ENCODE measurements at regions not wholly inside any gene's neighbourhood (a gene's known extent, or its start where the extent isn't known, plus 50 kb on each side); places are given as distances from the start of the nearest gene placed in this dataset.

GRCh38 chr7:25964483-25964991 is 187.5 kb upstream of the NFE2L3 start:
- H3K27ac ChIP-seq (ENCODE audit: low read length): no peak overlapping the region
- H3K36me3 ChIP-seq (ENCODE audit: control insufficient read depth, low read depth, low read length): no peaks in the 10 kb centered on the region
- H3K27me3 ChIP-seq (ENCODE audit: control insufficient read depth, insufficient read depth, low read length): no peaks in the 10 kb centered on the region
- no peak overlapping the region for H3K9ac ChIP-seq (ENCODE audit: low read length)
- H3K4me1 ChIP-seq (ENCODE audit: control insufficient read depth, low read depth, low read length): peaks cover 5% of the 10 kb centered on the region
- no peaks in the 10 kb centered on the region for H3K9me3 ChIP-seq (ENCODE audit: control insufficient read depth, low read depth, low read length)
- H3K4me3 ChIP-seq (ENCODE audit: low read length): no peak overlapping the region

DNA sequence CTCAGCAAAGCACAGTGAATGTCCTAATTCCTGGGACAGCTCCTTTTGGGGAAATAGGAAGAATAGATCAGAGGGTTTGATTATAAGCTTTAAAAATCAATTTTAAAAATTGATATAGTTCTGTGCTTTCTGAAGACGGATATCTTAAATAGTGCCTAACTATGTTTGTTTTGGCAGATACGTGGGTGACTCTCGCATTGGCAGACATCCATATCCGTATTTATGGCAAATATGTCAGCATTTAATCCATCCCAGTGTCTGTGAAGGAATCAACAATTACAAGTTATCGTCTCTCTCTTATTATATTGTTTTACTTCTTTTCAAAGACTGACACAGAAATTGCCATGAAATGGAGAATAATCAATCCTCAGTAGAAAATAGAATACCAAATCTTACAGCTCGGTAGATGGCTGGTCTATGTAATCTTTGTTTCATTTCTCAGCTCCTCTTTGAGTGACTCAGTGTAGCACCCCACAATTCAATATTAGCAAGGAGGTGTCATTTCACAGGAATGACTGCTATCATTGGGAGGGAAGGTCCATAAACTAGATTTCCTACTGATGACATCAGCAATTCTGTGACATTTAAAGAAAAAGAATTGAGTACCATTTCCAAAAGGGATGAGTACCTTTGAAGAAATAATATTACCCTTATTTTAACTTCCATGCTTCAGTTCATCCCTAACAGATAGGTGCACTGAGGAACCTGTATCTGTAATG is 186.4 kb upstream of the NFE2L3 start:
- no peaks in the 10 kb centered on the region for H3K36me3 ChIP-seq (ENCODE audit: control insufficient read depth, low read depth, low read length)
- H3K4me3 ChIP-seq (ENCODE audit: low read length): no peak overlapping the region
- H3K27me3 ChIP-seq (ENCODE audit: control insufficient read depth, insufficient read depth, low read length): no peaks in the 10 kb centered on the region
- H3K4me1 ChIP-seq (ENCODE audit: control insufficient read depth, low read depth, low read length): peaks cover 5% of the 10 kb centered on the region
- no peak overlapping the region for H3K9ac ChIP-seq (ENCODE audit: low read length)
- H3K9me3 ChIP-seq (ENCODE audit: control insufficient read depth, low read depth, low read length): no peaks in the 10 kb centered on the region
- no peak overlapping the region for H3K27ac ChIP-seq (ENCODE audit: low read length)

GRCh38 chr7:25966469-25966868 is 185.5 kb upstream of the NFE2L3 start:
- no peak overlapping the region for H3K27ac ChIP-seq (ENCODE audit: low read length)
- peaks cover 5% of the 10 kb centered on the region for H3K4me1 ChIP-seq (ENCODE audit: control insufficient read depth, low read depth, low read length)
- no peak overlapping the region for H3K9ac ChIP-seq (ENCODE audit: low read length)

DNA sequence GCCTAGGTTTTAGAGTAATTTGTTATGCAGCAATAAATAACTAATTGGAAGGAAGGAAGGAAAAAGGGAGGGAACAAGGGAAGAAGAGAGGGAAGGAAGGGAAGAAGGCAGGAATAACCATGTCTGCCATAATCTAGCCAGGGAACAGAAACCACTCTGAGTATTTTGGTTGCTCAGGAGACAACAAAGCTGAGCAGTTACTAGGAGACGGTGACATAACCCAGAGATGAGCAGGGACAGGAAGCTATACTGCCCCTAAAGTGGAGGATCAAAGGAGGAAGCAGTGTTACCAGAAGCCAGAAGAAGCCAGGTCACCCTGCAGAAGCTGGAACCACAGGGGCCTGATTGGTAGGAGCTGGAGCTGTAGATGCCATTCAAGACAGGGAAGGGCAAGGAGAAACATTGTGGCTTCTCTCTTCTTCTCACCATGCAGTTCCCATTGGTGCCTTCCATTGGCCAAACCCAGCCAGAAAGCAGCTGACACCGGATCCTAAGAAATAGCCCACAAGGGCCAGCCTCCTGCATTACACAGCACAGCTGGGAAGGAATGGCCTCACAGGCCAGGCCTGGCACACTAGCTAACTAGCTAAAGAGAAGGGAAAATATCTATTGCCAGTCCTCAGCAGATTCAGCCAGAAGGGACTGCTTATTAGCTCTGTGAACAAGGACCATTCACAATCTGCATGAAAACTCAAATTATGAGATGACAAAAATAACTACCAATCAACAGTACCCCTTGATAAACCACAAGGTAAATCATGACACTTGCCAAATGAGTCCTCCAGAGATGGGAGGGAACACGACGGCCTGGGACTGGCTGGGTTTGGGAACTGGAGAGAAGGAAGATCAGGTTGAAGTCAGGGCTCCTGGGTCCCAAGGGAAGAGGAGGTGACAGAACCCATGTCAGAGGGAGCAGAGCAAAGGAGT is 184.5 kb upstream of the NFE2L3 start:
- no peak overlapping the region for H3K9ac ChIP-seq (ENCODE audit: low read length)
- no peak overlapping the region for H3K4me3 ChIP-seq (ENCODE audit: low read length)
- no peaks in the 10 kb centered on the region for H3K4me1 ChIP-seq (ENCODE audit: control insufficient read depth, low read depth, low read length)
- H3K9me3 ChIP-seq (ENCODE audit: control insufficient read depth, low read depth, low read length): no peaks in the 10 kb centered on the region
- no peaks in the 10 kb centered on the region for H3K27me3 ChIP-seq (ENCODE audit: control insufficient read depth, insufficient read depth, low read length)
- no peak overlapping the region for H3K27ac ChIP-seq (ENCODE audit: low read length)
- H3K36me3 ChIP-seq (ENCODE audit: control insufficient read depth, low read depth, low read length): no peaks in the 10 kb centered on the region

More at GRCh38 chr7:25966469-25966868, 185.5 kb upstream of the NFE2L3 start:
- Histone ChIP-seq H3K27me3 (ENCODE audit: control insufficient read depth, insufficient read depth, low read length) (no peaks in the 10 kb centered on the region), H3K4me3 (ENCODE audit: low read length) (no peak overlapping the region), H3K36me3 (ENCODE audit: control insufficient read depth, low read depth, low read length) (no peaks in the 10 kb centered on the region), H3K9me3 (ENCODE audit: control insufficient read depth, low read depth, low read length) (no peaks in the 10 kb centered on the region)

- H3K9ac ChIP-seq (ENCODE audit: low read length): no peak overlapping the region
- no peaks in the 10 kb centered on the region for H3K9me3 ChIP-seq (ENCODE audit: control insufficient read depth, low read depth, low read length)
- H3K4me3 ChIP-seq (ENCODE audit: low read length): no peak overlapping the region
- H3K36me3 ChIP-seq (ENCODE audit: control insufficient read depth, low read depth, low read length): no peaks in the 10 kb centered on the region
- H3K4me1 ChIP-seq (ENCODE audit: control insufficient read depth, low read depth, low read length): no peaks in the 10 kb centered on the region
- no peaks in the 10 kb centered on the region for H3K27me3 ChIP-seq (ENCODE audit: control insufficient read depth, insufficient read depth, low read length)
- no peak overlapping the region for H3K27ac ChIP-seq (ENCODE audit: low read length)
Measured at GRCh38 chr7:25968205-25968993, 183.6 kb upstream of the NFE2L3 start.

DNA sequence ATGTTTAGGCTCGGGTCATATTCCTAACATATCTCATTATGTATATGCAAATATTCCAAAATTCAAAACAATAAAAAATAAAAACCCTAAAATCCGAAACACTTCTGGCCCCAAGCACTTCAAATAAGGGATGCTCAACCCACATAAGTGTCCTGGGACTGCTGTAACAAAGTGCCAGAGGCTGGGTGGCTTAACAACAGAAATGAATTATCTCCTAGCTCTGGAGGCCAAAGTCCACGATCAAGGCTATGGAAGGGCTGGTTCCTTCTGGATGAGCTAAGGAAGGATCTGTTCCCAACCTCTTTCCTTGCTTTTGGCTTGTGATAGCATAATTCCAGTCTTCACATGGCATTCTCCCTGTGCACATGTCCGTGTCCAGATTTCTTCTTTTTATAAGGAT is 181.6 kb upstream of the NFE2L3 start:
- no peaks in the 10 kb centered on the region for H3K9me3 ChIP-seq (ENCODE audit: control insufficient read depth, low read depth, low read length)
- H3K27ac ChIP-seq (ENCODE audit: low read length): no peak overlapping the region
- H3K36me3 ChIP-seq (ENCODE audit: control insufficient read depth, low read depth, low read length): no peaks in the 10 kb centered on the region
- no peak overlapping the region for H3K4me3 ChIP-seq (ENCODE audit: low read length)
- no peaks in the 10 kb centered on the region for H3K27me3 ChIP-seq (ENCODE audit: control insufficient read depth, insufficient read depth, low read length)
- no peaks in the 10 kb centered on the region for H3K4me1 ChIP-seq (ENCODE audit: control insufficient read depth, low read depth, low read length)
- no peak overlapping the region for H3K9ac ChIP-seq (ENCODE audit: low read length)

DNA sequence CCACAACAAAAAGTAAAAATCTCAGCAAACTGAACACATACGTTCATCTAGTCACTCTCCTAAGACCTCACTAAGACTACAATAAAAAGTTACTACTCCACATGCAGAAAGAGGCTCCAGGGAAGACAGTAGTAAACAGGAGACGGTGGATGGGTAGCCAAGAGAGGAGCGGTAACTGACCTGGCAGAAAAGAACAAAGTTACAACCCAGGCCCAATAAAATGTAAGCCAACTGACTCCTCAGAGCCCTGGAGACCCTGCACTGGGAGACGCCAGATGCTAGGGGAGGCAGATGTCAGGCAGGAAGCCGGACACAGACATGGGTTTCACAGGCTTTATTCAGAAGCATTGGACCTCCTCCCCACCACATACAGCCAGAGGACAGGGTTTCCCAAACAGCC is 181.1 kb upstream of the NFE2L3 start:
- no peak overlapping the region for H3K9ac ChIP-seq (ENCODE audit: low read length)
- H3K36me3 ChIP-seq (ENCODE audit: control insufficient read depth, low read depth, low read length): no peaks in the 10 kb centered on the region
- H3K27ac ChIP-seq (ENCODE audit: low read length): no peak overlapping the region
- no peaks in the 10 kb centered on the region for H3K4me1 ChIP-seq (ENCODE audit: control insufficient read depth, low read depth, low read length)
- no peak overlapping the region for H3K4me3 ChIP-seq (ENCODE audit: low read length)
- H3K9me3 ChIP-seq (ENCODE audit: control insufficient read depth, low read depth, low read length): no peaks in the 10 kb centered on the region
- no peaks in the 10 kb centered on the region for H3K27me3 ChIP-seq (ENCODE audit: control insufficient read depth, insufficient read depth, low read length)

- Histone ChIP-seq H3K4me3 (ENCODE audit: low read length) (no peak overlapping the region), H3K9me3 (ENCODE audit: control insufficient read depth, low read depth, low read length) (peaks cover 5% of the 10 kb centered on the region), H3K4me1 (ENCODE audit: control insufficient read depth, low read depth, low read length) (no peaks in the 10 kb centered on the region), H3K27ac (ENCODE audit: low read length) (no peak overlapping the region), H3K27me3 (ENCODE audit: control insufficient read depth, insufficient read depth, low read length) (no peaks in the 10 kb centered on the region), H3K36me3 (ENCODE audit: control insufficient read depth, low read depth, low read length) (no peaks in the 10 kb centered on the region), H3K9ac (ENCODE audit: low read length) (no peak overlapping the region)
Measured at GRCh38 chr7:25976630-25977029, 175.4 kb upstream of the NFE2L3 start.

GRCh38 chr7:25978466-25978865 is 173.5 kb upstream of the NFE2L3 start:
- Histone ChIP-seq H3K9ac (ENCODE audit: low read length) (no peak overlapping the region), H3K4me3 (ENCODE audit: low read length) (no peak overlapping the region), H3K27ac (ENCODE audit: low read length) (no peak overlapping the region), H3K9me3 (ENCODE audit: control insufficient read depth, low read depth, low read length) (peaks cover 5% of the 10 kb centered on the region), H3K36me3 (ENCODE audit: control insufficient read depth, low read depth, low read length) (no peaks in the 10 kb centered on the region), H3K4me1 (ENCODE audit: control insufficient read depth, low read depth, low read length) (no peaks in the 10 kb centered on the region), H3K27me3 (ENCODE audit: control insufficient read depth, insufficient read depth, low read length) (no peaks in the 10 kb centered on the region)

DNA sequence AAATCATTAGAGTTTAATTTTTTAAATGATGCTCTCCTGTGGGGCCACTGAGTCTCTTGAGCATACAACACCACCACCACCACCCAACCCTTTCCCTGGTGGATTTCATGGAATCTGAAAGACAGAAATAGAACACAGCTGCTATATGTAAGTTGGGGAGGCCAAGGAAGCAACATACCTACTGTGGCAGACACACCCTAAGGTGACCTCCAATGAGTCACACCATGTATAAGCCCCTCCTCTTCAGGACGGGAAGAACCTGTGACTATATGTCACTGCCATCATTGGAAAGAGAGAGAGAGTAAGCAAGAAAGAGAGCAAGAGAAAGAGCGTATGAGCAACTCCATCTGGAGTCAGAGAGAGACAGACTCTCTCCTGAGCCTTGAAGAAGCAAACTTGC is 172.4 kb upstream of the NFE2L3 start:
- Histone ChIP-seq H3K9me3 (ENCODE audit: control insufficient read depth, low read depth, low read length) (peaks cover 5% of the 10 kb centered on the region), H3K4me3 (ENCODE audit: low read length) (no peak overlapping the region), H3K27ac (ENCODE audit: low read length) (no peak overlapping the region), H3K27me3 (ENCODE audit: control insufficient read depth, insufficient read depth, low read length) (no peaks in the 10 kb centered on the region), H3K9ac (ENCODE audit: low read length) (no peak overlapping the region), H3K4me1 (ENCODE audit: control insufficient read depth, low read depth, low read length) (no peaks in the 10 kb centered on the region), H3K36me3 (ENCODE audit: control insufficient read depth, low read depth, low read length) (no peaks in the 10 kb centered on the region)

DNA sequence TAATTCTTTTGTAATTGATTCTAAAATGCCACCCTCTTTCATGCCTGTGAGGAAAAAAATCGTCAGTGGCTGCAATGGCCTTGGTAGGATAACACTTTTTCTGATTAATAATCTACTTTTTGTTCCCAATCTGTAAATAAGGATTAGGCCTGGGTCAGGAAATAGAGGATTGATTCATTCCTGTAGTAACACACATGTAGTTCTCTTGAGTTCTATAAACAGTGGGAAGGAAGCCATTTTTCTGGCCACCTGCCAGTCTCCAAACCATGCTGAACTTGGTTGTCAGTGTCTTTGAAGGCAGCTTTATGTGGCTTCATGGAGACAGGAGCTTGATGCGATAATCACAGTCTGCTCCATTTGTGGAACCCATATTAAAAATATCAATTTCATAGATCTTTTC is 169.3 kb upstream of the NFE2L3 start:
- H3K9ac ChIP-seq (ENCODE audit: low read length): no peak overlapping the region
- no peaks in the 10 kb centered on the region for H3K27me3 ChIP-seq (ENCODE audit: control insufficient read depth, insufficient read depth, low read length)
- no peak overlapping the region for H3K4me3 ChIP-seq (ENCODE audit: low read length)
- no peaks in the 10 kb centered on the region for H3K9me3 ChIP-seq (ENCODE audit: control insufficient read depth, low read depth, low read length)
- no peak overlapping the region for H3K27ac ChIP-seq (ENCODE audit: low read length)
- H3K4me1 ChIP-seq (ENCODE audit: control insufficient read depth, low read depth, low read length): no peaks in the 10 kb centered on the region
- no peaks in the 10 kb centered on the region for H3K36me3 ChIP-seq (ENCODE audit: control insufficient read depth, low read depth, low read length)
